Effector CD4-positive, alpha-beta T cell (primary cell): ENCODE measurements at regions not wholly inside any gene's neighbourhood (a gene's known extent, or its start where the extent isn't known, plus 50 kb on each side); places are given as distances from the start of the nearest gene placed in this dataset.
"Not testable (repeated sequence)": the region's sequence is repeated elsewhere in the genome, so short reads cannot be mapped to it uniquely, and the experiment has no call there.

Source experiments
- DNase-seq: peaks from one replicate; pipeline ENCODE4 v3.0.0-alpha.2; 2020

DNA sequence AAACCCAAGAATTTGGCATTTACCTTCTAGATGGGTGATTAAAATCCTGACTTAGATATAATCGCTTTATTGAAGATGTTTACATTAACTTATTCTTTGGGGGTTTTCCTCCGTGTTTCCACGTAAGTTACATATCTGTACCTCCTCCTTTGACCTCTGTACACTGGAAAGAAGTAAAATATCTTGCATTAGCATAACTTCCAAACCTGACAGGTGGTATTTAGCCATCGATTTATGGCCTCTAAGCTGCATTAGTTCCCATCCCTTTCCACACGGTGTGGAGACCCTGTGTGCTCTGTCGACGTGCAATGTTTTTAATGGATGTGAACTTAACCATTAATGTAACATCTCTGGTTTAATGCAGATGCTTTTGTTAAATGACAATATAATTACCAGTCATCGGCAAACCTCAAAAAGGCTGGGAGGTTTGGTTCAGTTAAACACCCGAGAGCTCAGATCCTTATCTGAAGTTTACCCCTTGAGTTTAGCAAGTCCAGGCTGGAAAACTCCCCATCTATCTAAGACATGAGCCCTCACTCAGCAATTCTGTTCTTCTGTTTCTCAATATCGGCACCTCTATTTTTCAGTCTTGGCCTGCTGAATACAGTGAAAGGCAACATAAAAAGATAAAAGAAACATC lies 295.2 kb downstream of the GATA3 start:
- no peak for DNase-seq

- no peak for DNase-seq
Observed at GRCh38 chr10:8350250-8350967, 295.9 kb downstream of the GATA3 start.

DNA sequence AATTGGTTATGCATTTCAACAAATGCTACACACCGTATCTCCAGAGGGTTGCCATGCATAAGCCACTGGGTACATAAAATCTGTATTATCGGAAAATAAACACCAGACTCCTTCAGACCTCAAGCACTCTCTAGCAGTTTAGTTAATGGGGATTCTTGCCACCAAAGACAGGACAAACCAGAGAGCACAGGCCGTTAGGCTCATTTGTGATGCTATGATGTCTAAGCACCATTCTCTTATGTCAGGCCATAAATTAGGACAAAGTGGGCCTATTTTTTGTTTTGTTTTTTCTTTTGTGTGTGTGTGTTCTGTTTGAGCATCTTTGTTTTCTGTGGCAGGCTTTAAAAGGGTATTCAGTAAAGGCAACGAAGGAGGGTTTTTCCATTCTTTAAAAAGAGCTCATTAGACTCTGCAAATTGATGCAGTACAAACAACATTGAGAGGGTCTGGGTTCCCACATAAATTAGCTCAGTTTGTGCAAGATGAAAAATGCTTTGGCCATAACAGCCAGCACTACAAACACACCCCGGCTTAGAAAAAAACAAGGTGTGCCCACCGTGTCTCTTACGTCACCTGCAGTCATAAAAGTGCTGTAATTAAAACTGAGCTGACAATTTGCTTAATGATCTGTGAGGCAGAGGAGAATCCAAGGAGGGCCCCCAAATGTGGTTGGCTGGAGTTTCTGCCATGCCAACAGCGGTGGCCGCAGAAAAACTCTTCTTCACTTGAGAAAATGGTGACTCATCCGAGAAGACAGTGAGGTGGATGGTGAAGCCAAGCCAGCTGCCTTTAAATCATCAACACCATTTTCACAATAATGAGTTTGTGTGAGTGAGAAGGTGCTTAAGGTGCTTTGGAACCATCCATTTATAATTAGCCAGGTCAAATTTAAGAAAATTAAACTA lies 297.9 kb downstream of the GATA3 start:
- no peak for DNase-seq

DNA sequence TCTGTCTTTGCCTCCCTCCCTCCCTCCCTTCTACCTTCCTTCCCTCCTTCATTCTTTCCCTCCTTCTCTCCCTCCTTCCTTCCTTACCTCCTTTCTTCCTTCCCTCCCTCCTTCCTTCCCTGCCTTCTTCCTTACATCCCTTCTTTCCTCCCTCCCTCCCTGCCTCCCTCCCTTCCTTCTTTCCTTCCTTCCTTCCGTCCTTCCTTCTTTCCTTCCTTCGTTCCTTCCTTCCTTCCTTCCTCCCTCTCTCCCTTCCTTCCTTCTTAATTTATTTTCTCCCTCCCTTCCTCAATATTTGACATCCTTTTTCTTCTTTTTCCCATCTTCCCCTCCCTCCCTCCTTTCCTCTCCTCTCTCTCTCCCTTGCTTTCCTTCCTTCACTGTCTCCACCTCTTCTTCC lies 301.8 kb downstream of the GATA3 start:
- no peak for DNase-seq

GRCh38 chr10:8359467-8359866 lies 305.0 kb downstream of the GATA3 start:
- no peak for DNase-seq

DNA sequence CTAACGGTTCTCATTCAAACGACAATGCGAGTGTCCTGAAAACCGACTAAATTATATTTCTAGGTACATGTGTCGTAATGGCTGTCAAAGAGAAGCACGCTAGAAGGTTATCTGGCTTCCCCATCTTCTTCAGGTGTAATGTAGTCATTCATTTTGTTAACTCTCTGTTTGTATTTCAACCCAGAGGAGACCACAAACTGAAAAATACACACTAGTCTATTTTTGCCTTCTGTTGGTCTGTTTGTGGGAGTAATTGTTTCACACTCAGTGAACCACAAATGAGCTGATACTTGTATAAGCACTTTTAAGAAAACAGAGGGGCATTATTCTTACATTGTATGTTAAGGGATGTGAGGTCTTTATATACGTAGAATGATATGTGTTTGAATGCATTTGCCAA lies 305.9 kb downstream of the GATA3 start:
- DNase-seq, result no peak

- DNase-seq, result no peak
Observed at GRCh38 chr10:8360814-8361509, 306.5 kb downstream of the GATA3 start.

DNA sequence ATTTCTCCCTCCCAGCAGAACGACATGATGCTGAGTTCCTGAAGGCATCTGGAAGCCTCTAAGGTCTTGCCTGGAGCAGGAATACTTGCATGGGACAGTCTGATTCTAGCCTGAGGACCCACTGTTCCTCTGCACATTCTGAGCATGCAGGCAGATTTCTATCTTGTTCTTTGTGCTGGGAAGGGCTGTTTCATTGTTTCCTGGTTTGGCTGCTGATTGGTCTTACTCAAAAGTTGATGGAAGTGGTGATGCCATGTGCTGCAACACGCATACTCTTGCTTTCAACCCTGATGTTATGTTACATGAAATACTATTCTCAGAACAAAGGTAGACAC lies 307.0 kb downstream of the GATA3 start:
- no peak for DNase-seq

- peak; percentile 46 for DNase-seq
Observed at GRCh38 chr10:8365935-8366911, 311.7 kb downstream of the GATA3 start.

GRCh38 chr10:8367672-8368411 lies 313.4 kb downstream of the GATA3 start:
- not testable (repeated sequence) for DNase-seq

GRCh38 chr10:8369666-8370065 lies 315.2 kb downstream of the GATA3 start:
- DNase-seq, result no peak

- no peak for DNase-seq
Observed at GRCh38 chr10:8374334-8374733, 319.8 kb downstream of the GATA3 start.

DNA sequence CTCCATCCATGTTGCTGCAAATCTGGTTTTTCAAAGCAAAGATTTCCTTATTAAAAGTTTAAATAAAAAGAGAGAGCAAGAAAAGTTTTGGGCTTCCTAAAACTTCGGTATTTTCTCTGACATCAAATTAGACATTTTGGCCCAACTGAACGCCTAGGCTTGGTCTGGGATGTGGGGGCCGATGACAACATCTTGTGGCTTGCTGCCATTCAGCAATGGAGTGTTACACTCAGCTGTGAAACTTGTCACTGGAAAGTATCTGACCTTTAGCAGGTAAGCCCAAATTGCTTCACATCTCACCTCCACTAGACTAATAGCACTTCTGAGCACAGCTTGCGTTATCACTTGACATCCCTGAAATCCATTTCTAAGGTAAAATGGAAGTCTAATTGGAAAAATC lies 320.6 kb downstream of the GATA3 start:
- no peak for DNase-seq

DNA sequence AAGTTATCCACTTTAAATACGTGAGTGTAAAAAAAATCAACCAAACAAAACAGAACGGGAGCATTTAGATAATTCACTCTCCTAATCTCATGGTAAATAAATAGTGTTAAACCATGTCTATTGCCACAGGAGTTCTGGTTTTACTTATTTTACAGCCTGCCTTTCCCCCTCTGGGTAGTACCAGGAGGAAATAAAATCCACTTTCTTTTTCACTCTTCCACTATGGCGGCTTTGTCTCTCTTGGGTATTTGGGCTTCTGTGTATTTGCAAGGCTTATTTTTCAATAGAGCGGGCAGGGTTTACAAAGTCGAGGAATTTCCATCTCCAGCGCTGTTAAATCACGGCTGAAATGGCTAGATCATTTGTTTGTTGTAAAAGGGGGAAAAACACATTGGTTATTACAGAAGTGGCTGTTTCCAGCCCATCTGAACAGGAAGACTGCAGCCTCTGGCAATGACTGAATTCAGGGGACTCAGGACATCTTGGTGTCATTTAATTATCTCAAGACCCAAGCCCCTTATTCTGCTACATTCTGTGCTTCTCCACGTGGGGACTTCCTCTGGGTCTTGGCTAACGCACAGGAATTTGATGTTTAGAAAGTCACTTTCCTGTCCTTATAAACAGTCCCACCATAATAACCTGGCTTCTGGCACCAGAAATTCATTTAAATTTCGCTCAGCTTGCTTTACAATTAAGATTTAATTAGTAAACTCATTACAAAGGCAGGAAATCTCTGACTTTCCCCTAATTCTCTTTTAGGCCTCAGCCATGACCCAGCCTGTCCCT lies 323.9 kb downstream of the GATA3 start:
- no peak for DNase-seq

GRCh38 chr10:8379906-8380832 lies 325.7 kb downstream of the GATA3 start:
- DNase-seq, result no peak

- DNase-seq, result no peak
Observed at GRCh38 chr10:8380833-8381496, 326.5 kb downstream of the GATA3 start.

- no peak for DNase-seq
Observed at GRCh38 chr10:8386781-8387180, 332.3 kb downstream of the GATA3 start.

GRCh38 chr10:8389630-8390029 lies 335.1 kb downstream of the GATA3 start:
- DNase-seq, result no peak

- DNase-seq, result no peak
Observed at GRCh38 chr10:8392216-8392615, 337.7 kb downstream of the GATA3 start.
